Lower lobe of right lung (tissue), 2 donors: ENCODE measurements at regions not wholly inside any gene's neighbourhood (a gene's known extent, or its start where the extent isn't known, plus 50 kb on each side); places are given as distances from the start of the nearest gene placed in this dataset.

Experiments
- ATAC-seq, 2 donors: fragments of 200-7000 bp; cut with Tn5 transposase; one replicate each; pipeline ENCODE4 v1.9.1; 2020 to 2022; ENCODE audit warnings: mild to moderate bottlenecking in 2 of 2, moderate library complexity in 2 of 2
- DNase-seq: peaks from one replicate; pipeline ENCODE4 v3.0.0-alpha.2; 2020
- H3K27ac ChIP-seq: fragments of 200-600 bp; one replicate; pipeline ENCODE4 v1.8.0; 2022
- H3K27me3 ChIP-seq: fragments of 200-600 bp; one replicate; pipeline ENCODE4 v1.8.0; 2022; ENCODE audit warnings: low read depth
- H3K36me3 ChIP-seq: fragments of 200-600 bp; one replicate; pipeline ENCODE4 v1.8.0; 2022; ENCODE audit warnings: mild to moderate bottlenecking
- H3K4me1 ChIP-seq: fragments of 200-600 bp; one replicate; pipeline ENCODE4 v1.8.0; 2022
- H3K4me3 ChIP-seq: fragments of 200-600 bp; one replicate; pipeline ENCODE4 v1.8.0; 2022; ENCODE audit warnings: mild to moderate bottlenecking
- H3K9me3 ChIP-seq: fragments of 200-600 bp; one replicate; pipeline ENCODE4 v1.8.0; 2022
- intact Hi-C: fragments of 100-400 bp; cut with DNase I; formaldehyde crosslinking; loops from one replicate; pipeline ENCODE4 v1.11.0; 2022
- TF ChIP-seq, protein P1 (sequence below): fragments of 200-600 bp; IDR thresholded peaks from one replicate; pipeline ENCODE4 v1.8.0; 2022; ENCODE audit warnings: antibody characterized with exemption, mild to moderate bottlenecking
- donor health status: DM: no; HTN: yes; CAD: no; lungs with severe emphysema.

DNA sequence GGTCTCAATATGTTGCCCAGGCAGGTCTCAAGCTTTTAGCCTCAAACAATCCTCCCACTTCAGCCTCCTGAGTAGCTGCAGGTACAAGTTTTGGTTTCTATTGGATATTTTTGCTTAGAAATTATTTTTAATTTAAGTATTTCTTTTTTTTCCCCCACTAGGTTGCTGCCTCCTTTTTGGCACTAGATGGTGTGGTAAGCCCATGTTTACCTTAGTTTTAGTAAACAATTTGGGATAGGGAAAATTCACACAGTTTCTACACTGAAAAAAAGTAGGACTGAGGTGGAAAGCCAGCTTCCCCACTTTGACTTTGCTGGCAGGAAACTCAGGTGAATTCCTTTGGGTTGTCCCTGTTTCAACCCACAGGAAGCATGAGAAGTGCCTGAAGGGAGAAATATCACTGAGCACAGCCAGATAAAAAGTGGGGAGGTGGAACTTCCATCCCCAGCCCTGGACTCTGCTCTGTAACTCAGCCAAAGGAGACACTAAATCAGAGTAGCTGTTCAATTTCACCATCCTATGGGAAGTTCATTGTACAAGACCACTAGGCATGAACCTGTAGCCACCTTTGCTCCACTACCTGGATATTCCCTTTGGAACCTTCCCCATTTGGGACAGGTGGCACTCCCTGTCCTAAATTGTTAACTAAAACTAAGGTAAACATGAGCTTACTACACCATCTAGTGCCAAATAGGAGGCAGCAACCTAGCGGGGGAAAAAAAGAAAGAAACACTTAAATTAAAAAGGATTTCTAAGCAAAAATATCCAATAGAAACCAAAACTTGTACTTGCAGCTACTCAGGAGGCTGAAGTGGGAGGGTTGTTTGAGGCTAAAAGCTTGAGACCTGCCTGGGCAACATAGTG, 154.4 kb upstream of the FAT3 start:
- DNase-seq (no peak), ATAC-seq (no peak)
- H3K27me3 ChIP-seq, result no peaks in the 10 kb centered on the region
- intact Hi-C loops, result no loop called here
- H3K4me3 ChIP-seq, result no peak overlapping the region
- no peaks in the 10 kb centered on the region for H3K36me3 ChIP-seq
- no peaks in the 10 kb centered on the region for H3K4me1 ChIP-seq
- H3K27ac ChIP-seq, result no peak overlapping the region
- TF ChIP-seq, protein P1, sequence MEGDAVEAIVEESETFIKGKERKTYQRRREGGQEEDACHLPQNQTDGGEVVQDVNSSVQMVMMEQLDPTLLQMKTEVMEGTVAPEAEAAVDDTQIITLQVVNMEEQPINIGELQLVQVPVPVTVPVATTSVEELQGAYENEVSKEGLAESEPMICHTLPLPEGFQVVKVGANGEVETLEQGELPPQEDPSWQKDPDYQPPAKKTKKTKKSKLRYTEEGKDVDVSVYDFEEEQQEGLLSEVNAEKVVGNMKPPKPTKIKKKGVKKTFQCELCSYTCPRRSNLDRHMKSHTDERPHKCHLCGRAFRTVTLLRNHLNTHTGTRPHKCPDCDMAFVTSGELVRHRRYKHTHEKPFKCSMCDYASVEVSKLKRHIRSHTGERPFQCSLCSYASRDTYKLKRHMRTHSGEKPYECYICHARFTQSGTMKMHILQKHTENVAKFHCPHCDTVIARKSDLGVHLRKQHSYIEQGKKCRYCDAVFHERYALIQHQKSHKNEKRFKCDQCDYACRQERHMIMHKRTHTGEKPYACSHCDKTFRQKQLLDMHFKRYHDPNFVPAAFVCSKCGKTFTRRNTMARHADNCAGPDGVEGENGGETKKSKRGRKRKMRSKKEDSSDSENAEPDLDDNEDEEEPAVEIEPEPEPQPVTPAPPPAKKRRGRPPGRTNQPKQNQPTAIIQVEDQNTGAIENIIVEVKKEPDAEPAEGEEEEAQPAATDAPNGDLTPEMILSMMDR, result no peak
- peaks cover 14% of the 10 kb centered on the region for H3K9me3 ChIP-seq

DNA sequence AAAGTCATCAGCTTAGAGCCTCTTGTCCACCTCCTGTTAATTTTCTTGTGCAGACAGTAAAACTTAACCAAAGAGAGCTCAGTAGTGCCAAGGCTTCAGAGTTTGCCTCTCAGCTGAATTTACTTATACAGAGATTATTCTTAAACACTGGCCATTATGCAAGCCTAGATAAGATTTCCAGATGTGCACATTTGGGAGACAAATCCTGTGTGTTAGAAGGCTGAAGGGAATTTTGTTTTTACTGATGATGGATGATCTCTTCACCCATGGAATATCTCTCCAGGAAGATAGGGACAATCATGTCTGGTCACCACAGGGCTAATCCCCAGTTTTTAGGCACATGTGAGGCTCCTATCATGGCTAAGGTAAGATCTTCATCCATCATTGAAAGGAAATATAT, 157.6 kb upstream of the FAT3 start:
- Histone ChIP-seq H3K4me1 (no peaks in the 10 kb centered on the region), H3K36me3 (no peaks in the 10 kb centered on the region), H3K9me3 (peaks cover 4% of the 10 kb centered on the region), H3K27me3 (no peaks in the 10 kb centered on the region), H3K27ac (no peak overlapping the region), H3K4me3 (no peak overlapping the region)
- DNase-seq (no peak), ATAC-seq (no peak)
- intact Hi-C loops, result no loop called here
- TF ChIP-seq, protein P1, result no peak

DNA sequence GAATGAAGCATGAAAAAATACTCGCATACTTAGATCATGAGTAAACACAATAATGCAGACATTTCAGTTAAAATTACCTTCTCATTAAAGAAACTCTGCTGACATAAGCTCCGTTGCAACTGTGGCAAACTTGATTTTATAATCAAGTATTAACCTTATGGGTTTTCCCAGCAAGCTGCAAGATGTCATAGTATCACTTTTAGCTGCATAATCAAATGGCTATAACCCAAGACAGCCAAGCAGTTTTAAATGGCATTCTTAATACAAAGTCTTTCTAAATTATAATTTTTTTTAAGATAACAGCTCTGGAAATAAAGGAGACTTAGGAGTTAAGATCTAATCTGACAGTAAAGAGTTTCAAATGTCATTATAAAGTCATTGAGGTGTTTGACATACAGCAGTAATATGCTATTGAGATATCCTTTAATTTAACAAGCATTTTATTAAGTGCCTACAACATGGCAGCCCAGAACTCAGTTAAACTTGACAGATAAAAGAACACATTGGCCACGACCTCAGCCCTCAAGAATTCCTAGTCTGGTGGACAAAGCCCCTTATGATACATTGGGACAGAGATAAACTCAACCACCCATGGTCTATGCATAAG, 163.1 kb upstream of the FAT3 start:
- Histone ChIP-seq H3K4me1 (no peaks in the 10 kb centered on the region), H3K4me3 (no peak overlapping the region), H3K27ac (no peak overlapping the region), H3K27me3 (no peaks in the 10 kb centered on the region), H3K36me3 (no peaks in the 10 kb centered on the region), H3K9me3 (no peaks in the 10 kb centered on the region)
- intact Hi-C loops, result no loop called here
- DNase-seq (no peak), ATAC-seq (no peak)
- TF ChIP-seq, protein P1, result no peak

DNA sequence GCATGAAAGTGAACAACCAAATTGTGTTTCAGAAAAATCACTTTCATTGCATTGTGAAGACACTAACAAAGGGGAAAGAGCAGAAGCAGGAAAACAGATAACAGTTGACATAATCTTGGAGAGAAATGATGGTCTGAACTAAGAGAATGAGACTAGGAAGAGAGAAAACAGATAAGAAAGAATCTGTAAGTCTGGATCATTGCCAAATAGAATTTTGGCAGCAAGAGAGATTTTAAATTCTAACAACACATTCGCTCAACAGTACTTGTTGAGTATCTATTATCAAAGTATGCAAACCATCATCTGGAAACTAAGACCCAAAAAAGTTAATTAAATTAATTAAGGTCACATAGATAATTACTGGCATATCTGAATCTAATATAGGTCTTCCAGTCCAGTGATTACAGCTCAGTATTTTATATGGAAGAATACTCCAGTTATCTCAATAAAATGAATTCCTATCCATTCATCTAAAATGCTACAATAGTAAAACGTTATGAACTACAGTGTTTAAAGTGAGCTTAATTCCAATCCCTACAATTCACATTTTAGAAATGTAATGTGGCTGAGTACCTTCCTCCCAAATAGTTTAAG, 166.7 kb upstream of the FAT3 start:
- intact Hi-C loops, result no loop called here
- H3K27me3 ChIP-seq, result no peaks in the 10 kb centered on the region

DNA sequence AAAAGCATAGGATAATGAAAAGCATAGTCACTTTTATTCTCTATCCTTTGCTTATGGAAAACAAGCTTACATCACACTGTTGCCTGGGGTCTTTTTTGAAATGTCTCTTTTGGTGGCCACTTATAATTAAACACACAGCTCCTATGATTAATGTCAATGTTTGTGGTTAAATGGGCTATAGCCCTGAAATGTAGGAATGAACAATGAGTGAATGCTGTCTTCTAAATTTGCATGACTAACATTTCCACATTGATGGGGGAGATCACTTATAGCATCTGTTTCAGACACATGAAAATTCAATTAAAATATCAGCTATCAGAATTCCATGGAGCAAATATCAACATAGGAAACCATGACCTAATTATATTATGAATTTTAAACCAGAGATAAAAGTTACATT, 171.4 kb upstream of the FAT3 start:
- Histone ChIP-seq H3K4me3 (no peak overlapping the region), H3K4me1 (no peaks in the 10 kb centered on the region), H3K9me3 (no peaks in the 10 kb centered on the region), H3K36me3 (no peaks in the 10 kb centered on the region), H3K27ac (no peak overlapping the region), H3K27me3 (no peaks in the 10 kb centered on the region)
- ATAC-seq (no peak), DNase-seq (no peak)
- TF ChIP-seq, protein P1, result no peak
- intact Hi-C loops, result no loop called here

More for the DNA sequence above, 166.7 kb upstream of the FAT3 start:
- no peak for ATAC-seq
- no peaks in the 10 kb centered on the region for H3K9me3 ChIP-seq
- TF ChIP-seq, protein P1, result no peak
- H3K27ac ChIP-seq, result no peak overlapping the region
- DNase-seq, result no peak
- no peaks in the 10 kb centered on the region for H3K36me3 ChIP-seq
- no peaks in the 10 kb centered on the region for H3K4me1 ChIP-seq
- H3K4me3 ChIP-seq, result no peak overlapping the region
